ENCODE measurements at regions not wholly inside any gene's neighbourhood (a gene's known extent, or its start where the extent isn't known, plus 50 kb on each side); places are given as distances from the start of the nearest gene placed in this dataset.

DNA sequence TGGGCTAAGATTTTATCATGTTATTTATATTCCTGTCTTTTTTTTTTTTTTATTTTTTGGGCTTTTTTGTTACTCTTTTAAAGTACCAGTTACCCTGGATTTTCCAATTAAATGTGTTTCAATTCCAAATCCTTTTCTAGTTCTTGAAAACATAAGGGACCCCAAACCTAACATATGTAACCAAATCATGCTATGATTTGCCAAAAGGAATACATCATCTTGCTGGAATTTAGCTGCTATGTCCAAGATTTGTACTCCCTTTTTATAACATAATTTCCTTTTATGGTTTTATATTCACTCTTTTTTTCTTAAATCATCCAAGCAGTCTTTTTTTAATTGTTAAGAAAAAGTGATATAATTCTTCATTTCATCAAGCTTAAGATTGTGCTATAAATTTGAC lies 60.9 kb upstream of the DSEL start:
- no peak for TF ChIP-seq CTCF (conservative IDR thresholded peaks at IDR 0.05; ENCODE audit: low read depth, low read length)
- Histone ChIP-seq H2AFZ (ENCODE audit: low read depth) (no peak overlapping the region), H3K27ac (no peak overlapping the region), H3K79me2 (ENCODE audit: insufficient read depth, low read depth) (no peaks in the 10 kb centered on the region), H3K4me1 (ENCODE audit: low read depth, poor library complexity, severe bottlenecking) (no peaks in the 10 kb centered on the region), H4K20me1 (ENCODE audit: insufficient read depth) (no peaks in the 10 kb centered on the region), H3K4me2 (no peak overlapping the region), H3K4me3 (IDR thresholded peaks at IDR 0.05; ENCODE audit: insufficient read depth, low read depth, low read length) (no peak overlapping the region), H3K27me3 (ENCODE audit: insufficient read depth, low read depth) (no peaks in the 10 kb centered on the region), H3K9ac (no peak overlapping the region), H3K36me3 (ENCODE audit: insufficient read depth) (no peaks in the 10 kb centered on the region)

DNA sequence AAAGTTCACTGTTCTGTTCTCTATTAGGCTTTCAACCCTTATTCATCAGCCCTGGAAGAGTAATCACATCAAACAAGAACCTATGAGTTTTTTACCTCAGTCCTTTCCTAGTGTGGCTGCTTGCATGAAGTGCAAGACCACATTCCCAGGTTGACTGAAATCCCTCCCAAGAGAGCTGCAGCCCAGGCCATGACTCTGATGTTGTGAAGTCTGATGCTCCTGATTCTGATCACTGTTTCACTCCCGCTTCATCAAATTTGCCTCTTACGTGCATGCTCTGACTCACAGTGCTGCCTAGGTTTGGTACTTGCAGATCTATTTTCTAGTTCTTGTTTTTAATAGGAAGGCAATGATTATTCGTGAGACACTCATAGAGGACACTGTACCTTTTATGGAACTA lies 58.2 kb upstream of the DSEL start:
- Histone ChIP-seq H4K20me1 (ENCODE audit: insufficient read depth) (no peaks in the 10 kb centered on the region), H3K27ac (no peak overlapping the region), H3K4me1 (ENCODE audit: low read depth, poor library complexity, severe bottlenecking) (no peaks in the 10 kb centered on the region), H3K9ac (no peak overlapping the region), H2AFZ (ENCODE audit: low read depth) (no peak overlapping the region), H3K4me3 (IDR thresholded peaks at IDR 0.05; ENCODE audit: insufficient read depth, low read depth, low read length) (no peak overlapping the region), H3K36me3 (ENCODE audit: insufficient read depth) (no peaks in the 10 kb centered on the region), H3K27me3 (ENCODE audit: insufficient read depth, low read depth) (no peaks in the 10 kb centered on the region), H3K79me2 (ENCODE audit: insufficient read depth, low read depth) (no peaks in the 10 kb centered on the region), H3K4me2 (no peak overlapping the region)
- no peak for TF ChIP-seq CTCF (conservative IDR thresholded peaks at IDR 0.05; ENCODE audit: low read depth, low read length)

DNA sequence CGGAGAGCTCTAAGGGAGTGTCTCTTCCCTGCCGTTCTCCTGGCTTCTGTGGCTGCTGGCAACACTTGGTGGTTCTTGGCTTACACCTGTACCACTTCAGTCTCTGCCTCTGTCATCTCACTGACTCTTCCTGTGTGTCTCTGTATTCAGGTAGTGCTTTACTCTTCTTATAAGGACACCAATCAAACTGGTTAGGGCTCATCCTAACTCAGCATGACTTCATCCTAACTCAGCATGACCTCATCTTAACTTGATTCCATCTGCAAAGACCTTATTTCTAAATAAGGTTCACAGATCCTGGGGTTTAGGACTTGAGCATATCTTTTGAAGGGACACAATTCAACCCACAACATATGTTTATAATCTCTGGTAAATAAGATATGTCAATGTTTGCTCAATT lies 51.6 kb upstream of the DSEL start:
- H3K27ac ChIP-seq, result no peak overlapping the region
- no peak for TF ChIP-seq CTCF (conservative IDR thresholded peaks at IDR 0.05; ENCODE audit: low read depth, low read length)
- no peaks in the 10 kb centered on the region for H4K20me1 ChIP-seq (ENCODE audit: insufficient read depth)
- H3K36me3 ChIP-seq (ENCODE audit: insufficient read depth), result no peaks in the 10 kb centered on the region
- H3K79me2 ChIP-seq (ENCODE audit: insufficient read depth, low read depth), result no peaks in the 10 kb centered on the region
- H3K27me3 ChIP-seq (ENCODE audit: insufficient read depth, low read depth), result no peaks in the 10 kb centered on the region
- no peak overlapping the region for H3K4me2 ChIP-seq
- no peaks in the 10 kb centered on the region for H3K4me1 ChIP-seq (ENCODE audit: low read depth, poor library complexity, severe bottlenecking)
- no peak overlapping the region for H2AFZ ChIP-seq (ENCODE audit: low read depth)
- H3K9ac ChIP-seq, result no peak overlapping the region
- no peak overlapping the region for H3K4me3 ChIP-seq (IDR thresholded peaks at IDR 0.05; ENCODE audit: insufficient read depth, low read depth, low read length)

Measured in KMS-11 (cell line).